ENCODE measurements at regions not wholly inside any gene's neighbourhood (a gene's known extent, or its start where the extent isn't known, plus 50 kb on each side); places are given as distances from the start of the nearest gene placed in this dataset.

GRCh38 chr3:41148901-41149300, 50.4 kb upstream of the CTNNB1 start:
- DNase-seq (ENCODE audit: low spot score) = no peak
- TF ChIP-seq CTCF (IDR thresholded peaks at IDR 0.05) = no peak
- H3K9me3 ChIP-seq = peaks cover 0 to 11% of the 10 kb centered on the region in 2 donors
- no peaks in the 10 kb centered on the region for H3K4me1 ChIP-seq
- H3K27ac ChIP-seq = no peak overlapping the region
- H3K36me3 ChIP-seq = no peaks in the 10 kb centered on the region
- no peak overlapping the region for H3K4me3 ChIP-seq
- no peaks in the 10 kb centered on the region for H3K27me3 ChIP-seq

Measured in right atrium auricular region (tissue), 2 donors.